SKM-1 treated with dmso at 0.1 percent for 144 hours (cell line): ENCODE measurements at regions not wholly inside any gene's neighbourhood (a gene's known extent, or its start where the extent isn't known, plus 50 kb on each side); places are given as distances from the start of the nearest gene placed in this dataset.

Experiments used
- DNase-seq: peaks from one replicate; lab custom pipeline; 2025; ENCODE audit not compliant: unreplicated experiment; lab: John Stamatoyannopoulos, UW

GRCh38 chr5:107294211-107294550 lies 376.6 kb downstream of the EFNA5 start:
- DNase-seq = peak; percentile 77

- DNase-seq = no peak
These were observed 377.1 kb downstream of the EFNA5 start for GRCh38 chr5:107293541-107294210.

- no peak for DNase-seq
These were observed 378.9 kb downstream of the EFNA5 start for GRCh38 chr5:107291866-107292265.

- no peak for DNase-seq
These were observed 379.8 kb downstream of the EFNA5 start for GRCh38 chr5:107290780-107291398.

GRCh38 chr5:107289030-107289714 lies 381.6 kb downstream of the EFNA5 start:
- no peak for DNase-seq

GRCh38 chr5:107286447-107287098 lies 384.2 kb downstream of the EFNA5 start:
- no peak for DNase-seq

- no peak for DNase-seq
These were observed 385.0 kb downstream of the EFNA5 start for GRCh38 chr5:107285772-107286171.

- no peak for DNase-seq
These were observed 385.8 kb downstream of the EFNA5 start for GRCh38 chr5:107284822-107285525.

GRCh38 chr5:107282061-107282460 lies 388.7 kb downstream of the EFNA5 start:
- no peak for DNase-seq

GRCh38 chr5:107278774-107279173 lies 392.0 kb downstream of the EFNA5 start:
- DNase-seq = no peak

- DNase-seq = no peak
These were observed 393.1 kb downstream of the EFNA5 start for GRCh38 chr5:107277485-107278125.

- no peak for DNase-seq
These were observed 395.4 kb downstream of the EFNA5 start for GRCh38 chr5:107275333-107275732.

- no peak for DNase-seq
These were observed 396.2 kb downstream of the EFNA5 start for GRCh38 chr5:107274571-107274970.

GRCh38 chr5:107272954-107273353 lies 397.8 kb downstream of the EFNA5 start:
- DNase-seq = no peak

GRCh38 chr5:107272509-107272908 lies 398.2 kb downstream of the EFNA5 start:
- no peak for DNase-seq

GRCh38 chr5:107271682-107272350 lies 398.9 kb downstream of the EFNA5 start:
- DNase-seq = no peak

- DNase-seq = no peak
These were observed 400.2 kb downstream of the EFNA5 start for GRCh38 chr5:107270561-107270960.

- DNase-seq = no peak
These were observed 401.1 kb downstream of the EFNA5 start for GRCh38 chr5:107269678-107270077.

- no peak for DNase-seq
These were observed 401.5 kb downstream of the EFNA5 start for GRCh38 chr5:107269256-107269655.

- no peak for DNase-seq
These were observed 402.5 kb downstream of the EFNA5 start for GRCh38 chr5:107268241-107268640.
